Muscle of arm (tissue), 1 donor: ENCODE measurements at regions not wholly inside any gene's neighbourhood (a gene's known extent, or its start where the extent isn't known, plus 50 kb on each side); places are given as distances from the start of the nearest gene placed in this dataset.
"Not testable (repeated sequence)": the region's sequence is repeated elsewhere in the genome, so short reads cannot be mapped to it uniquely, and the experiment has no call there.

Experiments
- DNase-seq: peaks from one replicate; pipeline ENCODE4 v3.0.0-alpha.2; 2013

GRCh38 chr9:67635067-67635466 lies 223.7 kb upstream of the ANKRD20A1 start:
- DNase-seq: not testable (repeated sequence)

GRCh38 chr9:67611900-67612299 lies 246.8 kb upstream of the ANKRD20A1 start:
- DNase-seq: not testable (repeated sequence)

- not testable (repeated sequence) for DNase-seq
Observed at GRCh38 chr9:67609872-67610271, 248.9 kb upstream of the ANKRD20A1 start.

GRCh38 chr9:67609435-67609834 lies 249.3 kb upstream of the ANKRD20A1 start:
- not testable (repeated sequence) for DNase-seq

GRCh38 chr9:67605113-67605512 lies 253.6 kb upstream of the ANKRD20A1 start:
- DNase-seq: not testable (repeated sequence)

GRCh38 chr9:67603609-67604008 lies 255.1 kb upstream of the ANKRD20A1 start:
- DNase-seq: not testable (repeated sequence)

- not testable (repeated sequence) for DNase-seq
Observed at GRCh38 chr9:67592424-67592823, 266.3 kb upstream of the ANKRD20A1 start.

GRCh38 chr9:67555874-67556273 lies 302.9 kb upstream of the ANKRD20A1 start:
- DNase-seq: not testable (repeated sequence)

- DNase-seq: not testable (repeated sequence)
Observed at GRCh38 chr9:67550044-67550443, 308.7 kb upstream of the ANKRD20A1 start.

GRCh38 chr9:67529834-67530233 lies 328.9 kb upstream of the ANKRD20A1 start:
- DNase-seq: not testable (repeated sequence)

- DNase-seq: not testable (repeated sequence)
Observed at GRCh38 chr9:67516938-67517337, 341.8 kb upstream of the ANKRD20A1 start.

- DNase-seq: not testable (repeated sequence)
Observed at GRCh38 chr9:67514587-67514986, 344.1 kb upstream of the ANKRD20A1 start.

- DNase-seq: not testable (repeated sequence)
Observed at GRCh38 chr9:67503728-67504369, 354.9 kb upstream of the ANKRD20A1 start.

GRCh38 chr9:67492028-67492427 lies 366.7 kb upstream of the ANKRD20A1 start:
- DNase-seq: not testable (repeated sequence)

- not testable (repeated sequence) for DNase-seq
Observed at GRCh38 chr9:67477465-67477864, 381.3 kb upstream of the ANKRD20A1 start.

- DNase-seq: not testable (repeated sequence)
Observed at GRCh38 chr9:67470739-67471138, 388.0 kb upstream of the ANKRD20A1 start.

GRCh38 chr9:67468326-67468725 lies 390.4 kb upstream of the ANKRD20A1 start:
- not testable (repeated sequence) for DNase-seq

GRCh38 chr9:67461796-67462757 lies 396.7 kb upstream of the ANKRD20A1 start:
- not testable (repeated sequence) for DNase-seq

- not testable (repeated sequence) for DNase-seq
Observed at GRCh38 chr9:67452941-67453340, 405.8 kb upstream of the ANKRD20A1 start.

- not testable (repeated sequence) for DNase-seq
Observed at GRCh38 chr9:67442313-67442712, 416.4 kb upstream of the ANKRD20A1 start.

GRCh38 chr9:67437011-67437410 lies 421.7 kb upstream of the ANKRD20A1 start:
- DNase-seq: not testable (repeated sequence)

- DNase-seq: not testable (repeated sequence)
Observed at GRCh38 chr9:67424881-67425280, 432.5 kb upstream of the SPATA31A3 start.
